ENCODE measurements at regions not wholly inside any gene's neighbourhood (a gene's known extent, or its start where the extent isn't known, plus 50 kb on each side); places are given as distances from the start of the nearest gene placed in this dataset.

DNA sequence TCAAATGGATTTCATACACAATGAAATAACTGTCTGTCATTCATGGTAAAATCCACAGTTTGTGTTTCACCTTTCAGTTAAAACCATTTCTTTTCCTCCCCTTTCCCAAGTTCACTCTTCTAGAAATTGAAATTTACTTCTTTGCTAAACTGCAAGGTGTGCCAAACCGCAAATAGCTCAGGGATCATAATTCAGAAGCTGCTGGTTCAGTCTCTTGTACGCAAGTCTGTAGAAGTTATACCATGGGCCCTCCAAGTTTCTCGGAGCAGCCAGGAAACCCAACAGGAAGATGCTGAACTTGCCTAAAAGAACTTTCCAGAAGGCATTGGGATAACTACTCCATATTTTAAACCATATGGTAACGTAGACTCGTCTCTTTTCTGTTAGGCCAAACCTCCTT, 268.9 kb downstream of the FLRT2 start:
- no peak for DNase-seq

DNA sequence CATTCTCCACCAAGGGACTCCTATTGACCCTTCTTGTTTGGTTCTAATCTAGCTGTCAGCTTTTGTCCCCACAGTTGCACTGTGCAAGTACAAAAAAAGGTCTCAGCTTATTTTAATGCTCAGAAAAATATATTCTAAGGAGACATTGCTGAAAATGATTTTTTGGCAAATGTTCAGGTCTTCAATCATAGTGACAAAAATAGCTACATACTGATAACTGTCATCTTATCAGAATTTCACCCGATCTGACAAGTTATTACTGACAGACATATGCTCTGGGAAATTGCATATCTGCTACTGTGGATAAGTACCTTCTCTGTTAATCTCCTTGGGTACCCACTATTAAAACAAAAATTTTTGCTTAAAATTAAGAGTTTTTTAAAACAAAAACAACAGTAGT, 263.6 kb downstream of the FLRT2 start:
- DNase-seq = no peak

DNA sequence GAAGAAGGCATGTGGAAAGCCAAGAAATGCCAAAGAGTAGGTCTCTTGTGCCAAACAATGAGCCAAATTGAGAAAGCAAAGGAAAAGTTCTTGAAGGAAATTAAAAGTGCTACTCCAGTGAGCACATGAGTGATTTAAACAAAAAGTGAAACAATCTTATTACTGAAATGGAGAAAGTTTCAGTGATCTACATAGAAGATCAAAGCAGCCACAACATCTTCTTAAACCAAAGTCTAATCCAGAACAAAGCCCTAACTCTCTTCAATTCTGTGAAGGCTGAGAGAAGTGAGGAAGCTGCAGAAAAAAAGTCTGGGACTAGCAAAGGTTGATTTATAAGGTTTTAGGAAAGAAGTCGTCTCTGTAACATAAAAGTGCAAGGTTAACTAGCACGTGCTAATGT, 259.6 kb downstream of the FLRT2 start:
- DNase-seq = no peak

DNA sequence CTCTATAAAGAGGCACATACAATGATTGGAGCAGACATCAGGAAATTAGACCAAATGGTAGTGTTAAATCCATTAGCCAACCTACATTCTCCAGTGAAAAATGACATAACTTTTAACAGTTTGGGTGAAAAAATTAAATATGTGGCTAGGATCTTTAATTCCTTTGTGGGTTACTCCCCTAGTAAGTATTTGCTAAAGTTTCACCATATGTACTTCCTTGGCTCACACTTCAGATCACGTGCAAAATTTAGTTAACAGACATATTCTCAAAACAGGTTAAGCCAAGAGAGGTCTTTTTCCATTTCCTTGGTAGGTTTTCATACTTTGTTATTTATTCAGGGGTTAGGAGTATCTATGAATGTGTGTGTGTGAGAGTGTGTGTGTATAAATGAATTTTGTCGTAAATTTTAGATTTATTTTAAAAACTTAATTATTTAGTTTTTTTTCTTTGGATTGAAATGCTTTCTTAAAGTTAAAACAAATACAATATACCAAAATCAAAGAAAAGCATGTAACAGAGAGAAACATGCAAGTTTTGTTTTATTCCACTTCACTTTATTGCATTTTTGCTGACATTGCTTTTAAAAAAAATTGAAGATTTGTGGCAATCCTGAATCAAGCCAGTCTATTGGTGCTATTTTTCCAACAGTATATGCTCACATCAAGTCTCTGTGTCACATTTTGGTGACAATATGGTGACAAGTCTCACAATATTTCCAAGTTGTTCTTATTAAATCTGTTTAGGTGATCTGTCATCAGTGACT, 258.7 kb downstream of the FLRT2 start:
- DNase-seq = no peak

DNA sequence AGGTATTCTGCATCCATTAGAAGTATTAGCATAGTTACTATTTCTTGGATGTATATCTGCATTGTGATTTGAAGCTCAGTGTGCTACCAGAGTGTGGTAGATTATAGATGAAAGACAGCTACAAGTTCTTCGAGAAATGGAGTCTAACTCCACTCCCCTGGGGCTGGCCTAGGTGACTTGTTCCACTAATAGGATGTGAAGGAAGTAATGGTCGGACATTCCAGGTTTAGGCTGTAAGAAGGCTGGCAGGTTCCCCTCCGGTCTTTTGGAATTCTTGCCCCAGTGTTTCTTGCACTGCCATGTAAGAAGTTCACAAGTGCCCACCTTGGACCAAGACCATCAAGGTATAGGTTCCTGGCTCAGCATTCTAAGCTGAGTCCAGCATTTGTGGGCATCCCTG, 236.4 kb downstream of the FLRT2 start:
- no peak for DNase-seq

DNA sequence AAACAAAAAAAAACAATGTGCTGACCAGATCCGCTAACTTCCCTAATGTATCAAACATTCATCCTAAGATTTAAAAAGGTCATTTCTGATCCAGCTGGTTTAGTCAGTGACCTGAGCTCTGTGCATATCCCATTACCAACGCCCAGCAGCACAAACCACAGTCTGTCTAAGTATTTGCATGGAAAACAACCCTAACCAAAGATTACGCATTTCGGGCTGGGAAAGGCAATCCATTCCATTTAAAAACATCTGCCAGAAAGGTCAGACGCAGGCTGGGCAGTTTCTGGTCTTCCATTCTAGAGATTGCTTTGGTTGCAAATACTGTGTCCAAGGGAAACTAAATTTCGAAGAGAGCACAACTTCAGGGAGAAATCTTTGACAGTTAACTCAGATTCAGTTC, 234.9 kb downstream of the FLRT2 start:
- no peak for DNase-seq

DNA sequence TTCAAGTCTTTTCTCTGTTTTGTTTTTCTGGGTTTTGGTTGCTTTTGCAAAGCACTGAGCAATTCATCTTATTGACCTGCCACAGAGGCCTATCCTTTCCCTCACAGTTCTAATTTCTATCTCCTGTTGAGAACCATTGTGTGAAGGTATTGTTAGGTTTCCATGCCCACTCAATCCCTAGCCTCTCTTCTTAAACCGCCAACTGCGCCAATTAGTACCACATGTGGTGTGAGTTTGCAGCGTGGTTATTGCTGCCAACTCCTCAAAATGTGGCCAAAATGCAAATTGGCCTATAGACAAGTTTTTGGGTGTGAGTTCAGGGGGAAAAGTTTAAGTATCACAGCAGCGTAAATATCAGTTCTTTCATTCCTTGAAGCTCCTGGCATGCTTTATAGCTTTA, 232.6 kb downstream of the FLRT2 start:
- DNase-seq = no peak

DNA sequence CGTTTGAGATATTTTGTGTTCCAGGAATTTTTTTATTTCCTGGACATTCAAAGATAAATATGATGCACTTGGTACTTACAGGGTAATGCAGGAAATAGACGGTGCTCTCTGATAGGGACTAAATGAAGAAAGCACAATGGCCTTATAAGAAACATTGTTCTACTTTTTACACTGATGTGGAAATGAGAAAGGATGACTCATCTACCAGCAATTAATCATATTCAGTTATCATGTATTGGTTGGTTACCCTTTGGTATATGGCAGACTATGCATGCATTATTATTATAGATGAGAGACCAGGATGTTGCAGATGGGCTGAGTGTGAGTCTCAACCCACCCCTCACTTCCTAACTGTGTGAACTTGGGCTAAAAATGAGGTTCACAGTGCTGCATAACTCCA, 222.2 kb downstream of the FLRT2 start:
- DNase-seq = no peak

DNA sequence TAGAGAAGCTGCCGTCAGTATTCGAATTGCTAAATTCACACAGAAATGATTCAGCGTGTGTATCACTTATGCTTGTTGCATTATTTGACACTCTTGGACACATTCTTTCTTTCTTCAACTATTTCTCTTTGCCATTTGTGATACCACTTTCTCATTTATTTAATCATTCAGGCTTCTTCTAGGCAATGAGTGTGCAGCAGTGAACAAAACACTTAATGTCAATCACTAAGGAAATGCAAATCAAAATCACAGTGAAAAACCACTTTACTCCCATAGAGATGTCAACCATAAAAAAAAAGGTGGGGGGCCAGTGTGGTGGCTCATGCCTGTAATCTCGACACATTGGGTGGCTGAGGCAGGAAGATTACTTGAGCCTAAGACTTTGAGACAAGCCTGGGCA, 214.6 kb downstream of the FLRT2 start:
- no peak for DNase-seq

DNA sequence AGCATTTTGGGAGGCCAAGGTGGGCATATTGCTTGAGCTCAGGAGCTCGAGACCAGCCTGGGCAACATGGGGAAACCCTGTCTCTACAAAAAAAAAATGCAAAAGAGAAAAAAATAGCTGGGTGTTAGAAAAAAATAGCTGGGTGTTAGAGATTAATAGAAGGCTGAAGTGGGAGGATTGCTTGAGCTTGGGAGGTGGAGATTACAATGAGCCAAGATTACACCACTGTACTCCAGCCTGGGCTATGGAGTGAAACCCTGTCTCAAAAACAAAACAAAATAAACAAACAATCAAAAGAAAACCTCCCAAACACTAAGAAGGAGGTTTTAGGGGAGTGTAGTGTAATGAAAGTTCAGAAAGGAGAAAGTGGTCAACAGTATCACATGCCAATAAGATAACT, 202.1 kb downstream of the FLRT2 start:
- no peak for DNase-seq

DNA sequence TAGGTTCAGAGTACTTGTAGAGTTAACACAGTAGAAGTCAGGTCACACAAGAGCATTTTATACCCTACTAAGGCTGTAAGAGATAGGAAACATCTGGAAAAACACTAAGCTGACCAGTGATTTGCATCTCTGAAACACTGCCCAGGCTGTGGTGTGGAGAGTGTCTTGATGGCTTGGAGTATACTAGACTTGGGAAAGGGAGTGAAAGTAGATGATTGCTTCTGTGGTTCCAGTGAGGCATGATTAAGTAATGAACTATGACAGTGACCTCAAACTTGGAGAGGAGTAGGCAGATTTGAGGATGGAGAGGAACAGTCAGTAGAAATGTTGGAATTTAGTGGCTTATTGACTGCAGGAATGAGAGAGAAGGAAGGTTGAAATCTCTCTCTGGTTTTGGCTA, 201.2 kb downstream of the FLRT2 start:
- no peak for DNase-seq

DNA sequence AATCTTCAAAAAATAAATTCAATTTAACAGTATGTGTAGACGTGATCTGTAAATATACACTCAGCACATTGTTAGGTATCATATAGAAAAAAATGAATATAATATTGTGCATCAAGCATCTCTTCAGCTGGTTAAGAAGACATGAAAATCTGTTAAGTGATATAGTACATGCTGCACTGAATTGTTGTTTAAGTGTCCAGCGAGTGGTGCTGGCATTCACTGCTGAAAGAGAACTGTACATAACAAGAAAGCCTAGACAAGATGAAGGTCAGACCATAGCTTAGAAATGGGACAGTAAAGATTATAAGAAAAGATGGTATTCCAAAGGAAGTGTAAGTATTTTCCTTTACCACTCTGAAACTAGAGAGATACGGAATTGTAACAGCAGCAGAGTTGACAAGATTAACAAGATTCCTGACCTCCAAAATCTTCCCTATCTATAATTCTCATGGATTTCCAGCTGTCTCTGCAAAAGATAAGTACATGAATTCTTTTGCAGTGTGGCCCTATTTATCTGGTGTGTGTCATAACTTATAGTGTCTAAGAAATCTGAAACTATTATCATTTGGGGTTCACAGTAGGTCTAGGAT, 198.6 kb downstream of the FLRT2 start:
- no peak for DNase-seq

DNA sequence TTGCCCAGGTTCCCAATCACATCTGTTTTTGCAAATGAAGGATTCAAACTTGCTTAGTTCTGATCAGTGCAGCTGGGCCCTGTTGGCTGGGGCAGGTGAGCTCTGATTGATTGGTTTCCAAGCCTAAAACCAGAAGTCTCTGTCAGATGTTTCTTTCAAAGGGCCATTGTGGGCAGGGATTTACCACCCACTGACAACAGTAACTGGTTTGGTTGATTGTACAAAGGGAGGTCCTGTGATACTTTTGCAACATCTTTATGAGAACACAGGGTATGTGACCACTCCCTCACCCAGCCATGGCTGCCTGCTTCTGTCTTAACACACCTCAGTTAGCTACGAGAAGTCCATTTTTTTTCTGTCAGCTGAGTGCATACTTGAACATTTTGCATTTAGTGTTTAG, 184.1 kb downstream of the FLRT2 start:
- no peak for DNase-seq

DNA sequence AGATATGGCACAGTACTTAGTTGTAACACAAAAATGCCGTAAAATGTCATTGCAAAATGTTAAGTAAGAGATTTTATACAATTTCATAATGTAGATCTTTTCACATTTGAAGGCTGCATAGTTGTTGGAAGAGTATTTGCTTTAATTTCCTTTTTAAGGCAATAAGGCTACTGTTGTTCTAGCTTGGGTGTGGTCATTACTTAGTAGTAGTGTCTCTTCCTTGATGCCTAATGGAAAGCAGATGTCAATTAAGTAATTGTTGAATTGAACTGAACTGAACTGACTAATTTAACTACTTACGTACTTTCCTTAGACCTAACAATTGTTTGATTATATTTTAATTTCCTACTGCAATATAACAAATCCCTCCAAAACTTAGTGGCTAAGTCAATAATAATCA, 181.7 kb downstream of the FLRT2 start:
- DNase-seq = no peak

Measured in CD4-positive, alpha-beta T cell treated with Interleukin-15 for 1 hour (primary cell).